Activated CD4-positive, alpha-beta T cell treated with anti-CD3 and anti-CD28 coated beads, Interleukin-2, amount 10 ng/mL, durations not matched to agents 7 days and 5 days (primary cell): ENCODE measurements at regions not wholly inside any gene's neighbourhood (a gene's known extent, or its start where the extent isn't known, plus 50 kb on each side); places are given as distances from the start of the nearest gene placed in this dataset.

Source experiments
- CTCF ChIA-PET: fragments of 350-600 bp; sonication (Branson Sonifier 250); formaldehyde crosslinking; loops from one replicate; lab custom pipeline; 2021; ENCODE audit warnings: antibody characterized with exemption; lab: Charles Lee
- POLR2A ChIA-PET: fragments of 350-600 bp; sonication (Branson Sonifier 250); formaldehyde crosslinking; loops from one replicate; lab custom pipeline; 2021; ENCODE audit warnings: antibody characterized with exemption; lab: Charles Lee
- DNase-seq: peaks from one replicate; pipeline ENCODE4 v3.0.0-alpha.2; 2020
- H3K27ac Mint-ChIP-seq: one replicate; pipeline ENCODE4 v1.8.0; 2021; ENCODE audit warnings: mild to moderate bottlenecking, moderate library complexity, mixed read lengths
- H3K27me3 Mint-ChIP-seq: one replicate; pipeline ENCODE4 v1.8.0; 2021; ENCODE audit warnings: mixed read lengths
- H3K36me3 Mint-ChIP-seq: one replicate; pipeline ENCODE4 v1.8.0; 2021; ENCODE audit warnings: low read depth, mixed read lengths
- H3K4me1 Mint-ChIP-seq: one replicate; pipeline ENCODE4 v1.8.0; 2021; ENCODE audit warnings: mixed read lengths
- H3K4me3 Mint-ChIP-seq: one replicate; pipeline ENCODE4 v1.8.0; 2021; ENCODE audit warnings: mild to moderate bottlenecking, moderate library complexity, mixed read lengths
- H3K9me3 Mint-ChIP-seq: one replicate; pipeline ENCODE4 v1.8.0; 2021; ENCODE audit warnings: mixed read lengths

- H3K9me3 Mint-ChIP-seq: peaks cover 1% of the 10 kb centered on the region
- ChIA-PET POLR2A (no interaction called here), CTCF (no interaction called here)
- H3K27me3 Mint-ChIP-seq: no peaks in the 10 kb centered on the region
- H3K27ac Mint-ChIP-seq: no peak overlapping the region
- H3K36me3 Mint-ChIP-seq: no peaks in the 10 kb centered on the region
- H3K4me1 Mint-ChIP-seq: no peaks in the 10 kb centered on the region
- no peak overlapping the region for H3K4me3 Mint-ChIP-seq
- DNase-seq: no peak
These were observed 622.7 kb downstream of the PCDH18 start for GRCh38 chr4:136909626-136910025.

DNA sequence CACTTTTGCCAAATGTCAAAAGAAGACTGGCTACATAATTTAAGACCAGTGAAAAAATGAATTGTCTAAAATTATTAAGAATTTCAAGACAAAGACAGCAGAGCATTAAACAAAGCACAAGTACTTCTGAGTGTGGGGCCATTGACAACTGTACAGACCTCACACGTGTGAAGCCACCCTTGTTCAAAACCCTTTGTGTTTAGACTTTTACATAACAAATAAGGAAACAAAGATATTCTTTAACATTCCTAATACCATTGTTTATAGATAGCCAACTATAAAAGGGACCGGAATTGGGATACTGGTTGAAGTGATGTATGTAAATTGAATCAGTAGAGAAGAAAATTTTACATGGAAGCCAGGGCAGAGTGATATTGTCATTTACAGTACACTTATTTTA, 624.2 kb downstream of the PCDH18 start:
- no peak overlapping the region for H3K27ac Mint-ChIP-seq
- POLR2A ChIA-PET: no interaction called here
- H3K9me3 Mint-ChIP-seq: peaks cover 1% of the 10 kb centered on the region
- no peaks in the 10 kb centered on the region for H3K4me1 Mint-ChIP-seq
- H3K36me3 Mint-ChIP-seq: no peaks in the 10 kb centered on the region
- CTCF ChIA-PET: no interaction called here
- DNase-seq: no peak
- no peak overlapping the region for H3K4me3 Mint-ChIP-seq
- H3K27me3 Mint-ChIP-seq: no peaks in the 10 kb centered on the region

DNA sequence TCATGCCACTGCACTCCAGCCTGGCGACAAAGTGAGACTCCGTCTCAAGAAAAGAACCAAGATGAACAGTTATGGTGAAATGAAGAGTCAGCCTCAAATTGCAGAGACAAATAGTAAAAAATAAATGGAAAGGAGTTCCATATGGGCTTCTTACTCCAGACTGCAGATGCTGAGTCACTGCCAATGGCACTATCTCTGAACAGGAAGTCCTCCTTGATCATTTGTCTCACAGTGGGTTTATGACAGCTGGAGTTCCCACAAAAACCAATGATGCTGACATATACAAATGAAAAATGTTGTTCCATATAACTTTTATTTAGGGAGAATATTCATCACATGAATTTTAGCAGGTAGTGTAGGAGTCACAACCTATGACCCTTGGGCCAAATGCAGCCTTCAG, 631.6 kb downstream of the PCDH18 start:
- POLR2A ChIA-PET: no interaction called here
- Mint-ChIP-seq H3K36me3 (no peaks in the 10 kb centered on the region), H3K4me1 (no peaks in the 10 kb centered on the region), H3K9me3 (peaks cover 1% of the 10 kb centered on the region), H3K27me3 (no peaks in the 10 kb centered on the region), H3K4me3 (no peak overlapping the region), H3K27ac (no peak overlapping the region)
- CTCF ChIA-PET: no interaction called here
- no peak for DNase-seq

GRCh38 chr4:136898590-136899248, 633.6 kb downstream of the PCDH18 start:
- Mint-ChIP-seq H3K36me3 (no peaks in the 10 kb centered on the region), H3K4me1 (no peaks in the 10 kb centered on the region)
- POLR2A ChIA-PET: no interaction called here

GRCh38 chr4:136893573-136893972, 638.7 kb downstream of the PCDH18 start:
- Mint-ChIP-seq H3K4me1 (no peaks in the 10 kb centered on the region), H3K27me3 (no peaks in the 10 kb centered on the region), H3K9me3 (no peaks in the 10 kb centered on the region), H3K36me3 (no peaks in the 10 kb centered on the region), H3K27ac (no peak overlapping the region), H3K4me3 (no peak overlapping the region)
- ChIA-PET CTCF (no interaction called here), POLR2A (no interaction called here)
- no peak for DNase-seq

More at GRCh38 chr4:136898590-136899248, 633.6 kb downstream of the PCDH18 start:
- H3K27me3 Mint-ChIP-seq: no peaks in the 10 kb centered on the region
- no peak for DNase-seq
- CTCF ChIA-PET: no interaction called here
- no peak overlapping the region for H3K27ac Mint-ChIP-seq
- no peak overlapping the region for H3K4me3 Mint-ChIP-seq
- no peaks in the 10 kb centered on the region for H3K9me3 Mint-ChIP-seq

DNA sequence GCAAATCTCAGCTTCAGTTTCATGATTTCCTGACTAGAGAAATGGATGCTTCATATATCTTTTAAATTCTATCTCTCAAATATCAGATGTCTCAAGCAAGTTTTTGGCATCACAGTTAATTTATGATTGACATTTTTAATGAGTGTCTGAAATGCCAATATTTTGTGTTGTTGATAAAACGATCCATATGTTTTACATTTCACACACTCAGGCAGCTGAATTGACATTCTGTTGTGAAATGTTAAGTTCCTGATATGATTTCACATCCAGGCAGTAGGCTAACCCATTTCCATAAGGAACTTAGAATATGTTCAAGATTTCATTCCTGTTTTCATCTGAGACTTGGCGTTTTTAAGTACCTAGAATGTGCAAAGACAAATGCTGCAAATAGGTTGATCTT, 650.6 kb downstream of the PCDH18 start:
- Mint-ChIP-seq H3K4me3 (no peak overlapping the region), H3K27me3 (no peaks in the 10 kb centered on the region), H3K9me3 (no peaks in the 10 kb centered on the region), H3K4me1 (no peaks in the 10 kb centered on the region), H3K27ac (no peak overlapping the region), H3K36me3 (no peaks in the 10 kb centered on the region)
- POLR2A ChIA-PET: no interaction called here
- CTCF ChIA-PET: no interaction called here
- no peak for DNase-seq

DNA sequence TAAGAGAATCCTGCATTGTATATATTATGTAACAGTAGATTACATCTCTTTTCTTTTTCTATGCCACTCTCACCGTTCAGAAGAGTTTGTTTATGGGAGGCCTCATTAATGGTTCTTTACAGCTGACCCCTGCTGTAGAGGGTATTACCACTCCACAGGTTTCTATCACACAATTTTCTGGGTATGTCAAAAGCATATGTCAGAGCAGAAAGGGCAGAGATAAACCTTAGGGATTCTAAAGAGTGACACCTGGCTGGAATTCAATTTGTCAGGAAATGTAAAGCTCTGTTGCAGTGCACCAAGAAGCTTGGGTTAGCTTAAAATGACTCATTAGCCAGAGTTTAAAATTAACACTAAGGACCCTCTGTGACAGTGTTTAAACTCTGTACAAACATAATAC, 658.7 kb downstream of the PCDH18 start:
- Mint-ChIP-seq H3K27ac (no peak overlapping the region), H3K4me3 (no peak overlapping the region), H3K4me1 (no peaks in the 10 kb centered on the region), H3K9me3 (no peaks in the 10 kb centered on the region), H3K36me3 (no peaks in the 10 kb centered on the region), H3K27me3 (no peaks in the 10 kb centered on the region)
- ChIA-PET CTCF (no interaction called here), POLR2A (no interaction called here)
- no peak for DNase-seq

GRCh38 chr4:136867465-136867864, 664.8 kb downstream of the PCDH18 start:
- no peak for DNase-seq
- CTCF ChIA-PET: no interaction called here
- Mint-ChIP-seq H3K9me3 (no peaks in the 10 kb centered on the region), H3K4me1 (no peaks in the 10 kb centered on the region), H3K27me3 (no peaks in the 10 kb centered on the region), H3K4me3 (no peak overlapping the region), H3K36me3 (no peaks in the 10 kb centered on the region), H3K27ac (no peak overlapping the region)
- POLR2A ChIA-PET: no interaction called here

GRCh38 chr4:136865526-136865925, 666.8 kb downstream of the PCDH18 start:
- Mint-ChIP-seq H3K9me3 (no peaks in the 10 kb centered on the region), H3K36me3 (no peaks in the 10 kb centered on the region), H3K4me1 (no peaks in the 10 kb centered on the region), H3K4me3 (no peak overlapping the region), H3K27me3 (no peaks in the 10 kb centered on the region), H3K27ac (no peak overlapping the region)
- POLR2A ChIA-PET: no interaction called here
- DNase-seq: no peak
- CTCF ChIA-PET: no interaction called here

DNA sequence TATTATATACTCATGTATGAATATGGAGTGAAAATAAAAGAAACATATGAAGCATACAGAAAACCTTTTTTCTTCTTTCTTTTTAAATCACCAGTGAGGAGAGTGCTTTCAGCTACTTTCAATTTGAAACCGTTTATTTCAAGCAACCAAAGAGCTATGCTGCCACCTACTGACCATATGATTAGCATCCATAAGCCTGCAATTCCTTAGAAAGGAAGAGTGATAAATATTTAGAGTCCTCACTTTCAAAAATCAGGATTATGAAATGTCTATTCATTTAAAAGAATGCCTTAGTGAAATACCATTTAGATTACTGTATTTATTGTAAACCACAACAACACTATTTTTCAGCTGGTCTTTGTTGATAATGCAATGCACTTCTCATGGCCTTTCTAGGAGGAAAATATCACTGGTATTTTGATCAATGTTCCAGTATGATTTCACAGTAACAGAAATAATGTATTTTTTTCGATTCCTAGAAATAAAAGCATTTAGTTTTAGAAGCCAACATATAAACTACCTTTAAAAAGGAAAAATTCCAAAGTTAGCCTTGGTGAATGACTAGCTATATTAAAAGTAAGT, 667.6 kb downstream of the PCDH18 start:
- Mint-ChIP-seq H3K9me3 (no peaks in the 10 kb centered on the region), H3K27me3 (no peaks in the 10 kb centered on the region), H3K27ac (no peak overlapping the region), H3K4me3 (no peak overlapping the region), H3K36me3 (no peaks in the 10 kb centered on the region), H3K4me1 (no peaks in the 10 kb centered on the region)
- DNase-seq: peak; percentile 48
- POLR2A ChIA-PET: no interaction called here
- CTCF ChIA-PET: no interaction called here

GRCh38 chr4:136863756-136864155, 668.5 kb downstream of the PCDH18 start:
- no peak for DNase-seq
- ChIA-PET CTCF (interaction anchor here (0.7 kb wide), 1 partner anchor 527 kb away, joined by 4 read pairs; no protein-coding TSS in a partner anchor), POLR2A (no interaction called here)
- Mint-ChIP-seq H3K27ac (no peak overlapping the region), H3K27me3 (no peaks in the 10 kb centered on the region), H3K4me1 (no peaks in the 10 kb centered on the region), H3K9me3 (no peaks in the 10 kb centered on the region), H3K36me3 (no peaks in the 10 kb centered on the region), H3K4me3 (no peak overlapping the region)

- Mint-ChIP-seq H3K4me1 (no peaks in the 10 kb centered on the region), H3K27me3 (no peaks in the 10 kb centered on the region), H3K27ac (no peak overlapping the region), H3K4me3 (no peak overlapping the region), H3K36me3 (no peaks in the 10 kb centered on the region), H3K9me3 (no peaks in the 10 kb centered on the region)
- ChIA-PET POLR2A (no interaction called here), CTCF (no interaction called here)
- DNase-seq: no peak
These were observed 669.6 kb downstream of the PCDH18 start for GRCh38 chr4:136862653-136863052.

DNA sequence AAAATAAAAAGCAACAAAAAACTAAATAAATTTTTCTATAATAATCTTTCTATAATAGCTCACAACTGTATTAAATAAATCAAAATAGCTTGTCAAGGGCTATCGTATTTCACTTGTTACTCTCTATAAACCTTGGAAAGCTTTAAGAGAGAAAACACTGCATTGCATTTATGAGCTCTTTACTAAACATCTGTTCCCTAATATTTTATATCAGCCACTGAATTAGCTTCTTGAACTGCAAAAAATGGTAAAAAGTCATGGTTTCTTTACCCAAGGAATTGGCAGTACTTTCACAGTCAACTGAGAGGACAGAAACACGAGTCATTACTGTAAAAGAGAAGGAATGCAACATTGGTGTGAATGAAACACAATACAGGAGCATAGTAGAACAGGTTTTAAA, 671.2 kb downstream of the PCDH18 start:
- no peaks in the 10 kb centered on the region for H3K4me1 Mint-ChIP-seq
- H3K9me3 Mint-ChIP-seq: no peaks in the 10 kb centered on the region
- ChIA-PET POLR2A (no interaction called here), CTCF (no interaction called here)
- no peaks in the 10 kb centered on the region for H3K36me3 Mint-ChIP-seq
- H3K4me3 Mint-ChIP-seq: no peak overlapping the region
- DNase-seq: no peak
- no peak overlapping the region for H3K27ac Mint-ChIP-seq
- H3K27me3 Mint-ChIP-seq: no peaks in the 10 kb centered on the region

DNA sequence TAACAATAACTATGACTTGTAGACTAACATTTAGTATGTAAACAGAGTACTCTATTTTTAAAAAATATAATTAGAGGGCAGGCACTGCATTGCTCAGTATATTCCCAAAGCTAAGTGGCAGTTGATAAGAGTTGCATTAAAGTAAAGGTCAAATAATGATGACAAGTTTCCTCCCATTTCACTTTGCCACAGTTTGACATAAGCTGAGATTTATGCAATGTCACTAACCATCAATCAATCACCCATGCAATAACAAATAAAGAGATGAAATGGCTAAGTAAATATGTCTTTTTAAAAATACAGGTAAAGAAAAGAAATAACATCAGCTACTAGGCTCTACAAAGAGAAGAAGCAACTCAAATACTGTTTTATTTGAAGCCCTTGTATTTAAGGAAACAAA, 673.4 kb downstream of the PCDH18 start:
- Mint-ChIP-seq H3K9me3 (no peaks in the 10 kb centered on the region), H3K27ac (no peak overlapping the region), H3K27me3 (no peaks in the 10 kb centered on the region), H3K4me3 (no peak overlapping the region), H3K36me3 (no peaks in the 10 kb centered on the region), H3K4me1 (no peaks in the 10 kb centered on the region)
- POLR2A ChIA-PET: no interaction called here
- DNase-seq: no peak
- CTCF ChIA-PET: no interaction called here
